ENCODE measurements at regions not wholly inside any gene's neighbourhood (a gene's known extent, or its start where the extent isn't known, plus 50 kb on each side); places are given as distances from the start of the nearest gene placed in this dataset.

DNA sequence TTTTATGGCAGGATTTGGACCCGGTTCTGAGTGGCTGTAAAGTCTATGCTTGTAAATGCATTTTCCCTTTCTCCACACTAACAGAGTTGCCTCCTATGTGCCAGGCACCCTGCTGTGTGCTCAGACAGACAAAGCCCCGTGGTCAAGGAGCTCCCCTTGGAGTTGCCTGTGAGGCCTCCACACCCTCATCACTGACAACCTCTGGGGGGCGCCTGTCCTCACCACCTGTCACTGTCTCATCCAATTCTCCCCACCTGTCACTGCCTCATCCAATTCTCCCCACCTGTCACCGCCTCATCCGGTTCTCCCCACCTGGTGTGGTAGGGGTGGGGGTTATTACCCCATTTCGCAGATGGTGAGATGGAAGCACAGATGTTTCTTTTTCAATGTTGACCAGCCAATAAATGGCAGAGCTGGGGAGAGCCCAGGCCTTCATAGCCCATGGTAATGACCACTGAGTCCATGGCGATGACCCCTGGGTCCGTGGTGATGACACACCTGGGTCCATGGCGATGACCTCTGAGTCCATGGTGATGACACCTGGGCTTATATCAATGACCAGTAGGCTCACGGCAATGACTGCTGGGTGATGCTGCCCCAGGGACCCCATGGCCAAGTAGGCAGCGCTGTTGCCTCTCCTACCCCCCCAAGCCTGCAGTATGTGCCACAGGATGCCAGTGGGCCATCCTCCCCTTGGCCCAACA is 150.1 kb downstream of the IRF8 start:
- TF ChIP-seq POLR2AphosphoS5 (IDR thresholded peaks at IDR 0.05; ENCODE audit: low read depth, low read length) (no peak), POLR2A (IDR thresholded peaks at IDR 0.05; ENCODE audit: low read depth, low read length) (no peak), TAF1 (IDR thresholded peaks at IDR 0.05; ENCODE audit: low read depth, low read length) (no peak), POU2F2 (IDR thresholded peaks at IDR 0.05; ENCODE audit: low read depth, low read length) (no peak)
